OCI-LY7 (cell line): ENCODE measurements at regions not wholly inside any gene's neighbourhood (a gene's known extent, or its start where the extent isn't known, plus 50 kb on each side); places are given as distances from the start of the nearest gene placed in this dataset.

Experiments
- BruUV-seq: library from RNA; stranded (reverse); fragments of 400-500 nt; replicated peaks from 2 replicates; lab custom pipeline; 2021; lab: Mats Ljungman, UMichigan
- CTCF ChIA-PET: fragments of 300-600 bp; sonication (Branson Sonifier 250); formaldehyde crosslinking; loops from one replicate; lab custom pipeline; 2022; ENCODE audit warnings: antibody characterized with exemption; ENCODE audit not compliant: unreplicated experiment; lab: Charles Lee
- POLR2A ChIA-PET: fragments of 300-600 bp; sonication (Branson Sonifier 250); formaldehyde crosslinking; loops from one replicate; lab custom pipeline; 2022; ENCODE audit warnings: antibody characterized with exemption; lab: Charles Lee
- DNase-seq: peaks from one replicate; pipeline ENCODE4 v3.0.0-alpha.2; 2015; ENCODE audit warnings: low spot score
- H2AFZ ChIP-seq: fragments of 200-600 bp; sonication (generic), shearing (Covaris generic); 2 replicates; pipeline ENCODE4 v1.6.1; 2014; ENCODE audit warnings: mild to moderate bottlenecking, antibody characterized with exemption, low read length, moderate library complexity
- H3K27ac ChIP-seq: fragments of 200-600 bp; sonication (generic); 2 replicates; pipeline ENCODE4 v1.5.1; 2014; ENCODE audit warnings: mixed run types, low read depth, mild to moderate bottlenecking, moderate library complexity, low read length, inconsistent platforms; ENCODE audit not compliant: poor library complexity, severe bottlenecking
- H3K36me3 ChIP-seq: fragments of 200-600 bp; sonication (generic); 2 replicates; pipeline ENCODE4 v1.6.1; 2014; ENCODE audit warnings: mild to moderate bottlenecking, antibody characterized with exemption, low read length, moderate library complexity, mixed read lengths; ENCODE audit not compliant: insufficient read depth
- H3K4me1 ChIP-seq: fragments of 200-600 bp; sonication (generic); 2 replicates; pipeline ENCODE4 v1.5.1; 2014; ENCODE audit warnings: mild to moderate bottlenecking, low read length; ENCODE audit not compliant: insufficient read depth, poor library complexity, severe bottlenecking
- H3K4me2 ChIP-seq: fragments of 200-600 bp; sonication (generic); 2 replicates; pipeline ENCODE4 v1.6.1; 2014; ENCODE audit warnings: mild to moderate bottlenecking, low read length
- H3K4me3 ChIP-seq: fragments of 200-600 bp; sonication (generic); 2 replicates; pipeline ENCODE4 v1.5.1; 2014; ENCODE audit warnings: mild to moderate bottlenecking, low read depth, low read length; ENCODE audit not compliant: poor library complexity, severe bottlenecking
- H3K79me2 ChIP-seq: fragments of 200-600 bp; sonication (generic); 2 replicates; pipeline ENCODE4 v1.6.1; 2016; ENCODE audit warnings: low read depth, mild to moderate bottlenecking, low read length, moderate library complexity, mixed read lengths; ENCODE audit not compliant: insufficient read depth
- H3K9me2 ChIP-seq: fragments of 200-600 bp; sonication (generic); 2 replicates; pipeline ENCODE4 v1.6.1; 2016; ENCODE audit warnings: mild to moderate bottlenecking, low read length, mixed read lengths; ENCODE audit not compliant: insufficient read depth
- H3K9me3 ChIP-seq: fragments of 200-600 bp; sonication (generic); 2 replicates; pipeline ENCODE4 v1.6.1; 2014; ENCODE audit warnings: mild to moderate bottlenecking, mixed run types, low read length, mixed read lengths
- H4K20me1 ChIP-seq: fragments of 200-600 bp; sonication (generic); 2 replicates; pipeline ENCODE4 v1.6.1; 2014; ENCODE audit warnings: mild to moderate bottlenecking, antibody characterized with exemption, low read length, moderate library complexity, mixed read lengths; ENCODE audit not compliant: insufficient read depth
- EZH2phosphoT487 ChIP-seq: fragments of 200-600 bp; sonication (generic); IDR thresholded peaks from 2 replicates; pipeline ENCODE4 v1.6.1; 2018; ENCODE audit warnings: low read depth, borderline replicate concordance, mild to moderate bottlenecking, mixed run types, antibody characterized with exemption, low read length, moderate library complexity, mixed read lengths
- intact Hi-C: fragments of 100-400 bp; cut with micrococcal nuclease; formaldehyde crosslinking; loops from one replicate; pipeline ENCODE4 v1.10.0; 2022; ENCODE audit not compliant: unreplicated experiment
- TF ChIP-seq, protein P1 (sequence below): fragments of 200-600 bp; sonication (generic); conservative IDR thresholded peaks from 2 replicates; pipeline ENCODE4 v1.5.1; 2014; ENCODE audit warnings: mild to moderate bottlenecking, antibody characterized with exemption, low read length, moderate library complexity, mixed read lengths

DNA sequence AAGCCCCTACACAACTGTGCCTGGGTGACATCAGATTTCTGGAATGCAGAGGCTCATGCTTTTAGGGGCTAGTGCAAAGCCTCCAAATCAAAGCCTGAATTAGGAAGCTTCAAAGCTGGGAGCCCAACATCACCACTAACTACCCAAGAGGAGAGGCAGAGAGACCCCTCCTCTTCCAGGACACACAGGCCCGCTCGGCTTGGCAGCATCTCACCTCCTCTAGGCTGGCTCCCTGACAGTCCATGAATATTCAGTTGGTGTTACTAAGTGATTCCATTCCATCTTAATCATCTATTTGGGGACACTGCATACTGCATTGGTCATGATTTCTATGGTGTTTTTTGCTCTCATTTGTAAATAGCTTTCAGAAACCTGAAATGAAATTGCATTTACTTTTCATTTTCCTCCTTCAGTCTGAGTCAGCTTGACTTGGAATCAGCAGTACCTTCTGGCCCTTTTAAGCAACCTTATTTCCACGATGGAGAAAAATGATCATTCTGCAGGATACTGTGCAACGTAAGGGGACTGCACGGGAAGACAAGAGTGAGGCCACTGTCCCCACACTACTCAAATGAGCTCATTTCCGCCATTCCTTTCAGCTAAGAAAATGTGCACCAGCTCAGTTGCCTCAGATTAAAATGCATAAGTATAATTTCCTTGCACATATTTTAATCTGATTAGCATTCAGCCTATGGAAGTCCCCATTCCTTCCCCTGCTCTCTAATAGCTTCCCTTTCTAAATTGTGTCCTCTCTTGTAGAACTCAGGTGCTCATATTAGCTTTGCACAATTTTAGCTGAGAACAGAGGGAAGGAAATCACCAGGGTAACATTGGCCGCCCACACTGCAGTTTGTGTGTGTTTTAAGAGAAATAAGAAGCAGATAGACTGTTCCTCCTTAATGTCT, 219.9 kb downstream of the RFC3 start:
- H3K79me2 ChIP-seq: no peaks in the 10 kb centered on the region
- peak overlapping the region; percentile 64 for H3K4me2 ChIP-seq
- no TSS peak for BruUV-seq
- TF ChIP-seq EZH2phosphoT487: no peak
- TF ChIP-seq, protein P1, sequence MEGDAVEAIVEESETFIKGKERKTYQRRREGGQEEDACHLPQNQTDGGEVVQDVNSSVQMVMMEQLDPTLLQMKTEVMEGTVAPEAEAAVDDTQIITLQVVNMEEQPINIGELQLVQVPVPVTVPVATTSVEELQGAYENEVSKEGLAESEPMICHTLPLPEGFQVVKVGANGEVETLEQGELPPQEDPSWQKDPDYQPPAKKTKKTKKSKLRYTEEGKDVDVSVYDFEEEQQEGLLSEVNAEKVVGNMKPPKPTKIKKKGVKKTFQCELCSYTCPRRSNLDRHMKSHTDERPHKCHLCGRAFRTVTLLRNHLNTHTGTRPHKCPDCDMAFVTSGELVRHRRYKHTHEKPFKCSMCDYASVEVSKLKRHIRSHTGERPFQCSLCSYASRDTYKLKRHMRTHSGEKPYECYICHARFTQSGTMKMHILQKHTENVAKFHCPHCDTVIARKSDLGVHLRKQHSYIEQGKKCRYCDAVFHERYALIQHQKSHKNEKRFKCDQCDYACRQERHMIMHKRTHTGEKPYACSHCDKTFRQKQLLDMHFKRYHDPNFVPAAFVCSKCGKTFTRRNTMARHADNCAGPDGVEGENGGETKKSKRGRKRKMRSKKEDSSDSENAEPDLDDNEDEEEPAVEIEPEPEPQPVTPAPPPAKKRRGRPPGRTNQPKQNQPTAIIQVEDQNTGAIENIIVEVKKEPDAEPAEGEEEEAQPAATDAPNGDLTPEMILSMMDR: no peak
- H3K9me3 ChIP-seq: no peaks in the 10 kb centered on the region
- H4K20me1 ChIP-seq: no peaks in the 10 kb centered on the region
- no peaks in the 10 kb centered on the region; the same call in 1 of the 2 replicates for H3K36me3 ChIP-seq
- ChIA-PET POLR2A (interaction anchor here (0.5 to 2.9 kb wide), 18 partner anchors 9 to 1113 kb away, joined by 3 to 10 read pairs (median 4); no protein-coding TSS in a partner anchor), CTCF (interaction anchor here (0.6 to 0.8 kb wide), 2 partner anchors 8 to 220 kb away, joined by 3 read pairs; partner anchors contain the start of gene RFC3)
- H3K4me3 ChIP-seq: peak overlapping the region; percentile 30
- peak overlapping the region; percentile 96 for H2AFZ ChIP-seq
- no peaks in the 10 kb centered on the region for H3K9me2 ChIP-seq
- intact Hi-C loops: loop anchor here (5.0 kb wide), 1 partner anchor 46 kb away; no protein-coding TSS in a partner anchor
- peak; percentile 47 for DNase-seq
- peaks cover 28% of the 10 kb centered on the region for H3K4me1 ChIP-seq
- H3K27ac ChIP-seq: peak overlapping the region; percentile 56

DNA sequence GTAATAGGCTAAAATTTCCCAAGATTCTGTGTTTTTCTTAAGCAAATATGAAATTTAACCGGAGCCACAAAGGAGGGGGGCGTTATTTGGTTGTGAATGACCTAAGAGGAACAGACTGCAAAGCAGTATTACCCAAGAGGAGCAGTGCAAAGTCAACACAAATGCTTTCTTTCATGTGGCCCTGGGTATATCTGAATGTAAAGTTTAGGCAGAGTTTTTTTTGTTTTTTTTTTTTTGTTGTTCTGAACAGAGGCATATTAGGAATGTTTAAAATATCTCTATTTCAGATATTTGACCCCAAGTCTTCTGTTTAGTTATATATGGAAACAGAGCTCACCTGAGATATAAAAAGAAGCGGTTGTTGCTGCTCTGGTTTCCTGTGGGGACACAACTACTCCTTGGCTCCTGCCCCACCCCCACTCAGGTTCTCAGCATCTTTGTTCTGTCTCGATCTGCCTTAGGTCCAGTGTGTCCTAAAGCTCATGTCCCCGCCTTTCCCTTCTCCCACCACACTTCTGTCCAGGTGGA, 220.7 kb downstream of the RFC3 start:
- H3K4me3 ChIP-seq: peak overlapping the region; percentile 30
- intact Hi-C loops: loop anchor here (5.0 kb wide), 1 partner anchor 46 kb away; no protein-coding TSS in a partner anchor
- no TSS peak for BruUV-seq
- CTCF ChIA-PET: interaction anchor here (0.6 to 0.8 kb wide), 2 partner anchors 9 to 220 kb away, joined by 3 read pairs; partner anchors contain the start of gene RFC3
- peak overlapping the region; percentile 56 for H3K27ac ChIP-seq
- DNase-seq: peak; percentile 62
- peaks cover 28% of the 10 kb centered on the region for H3K4me1 ChIP-seq
- no peaks in the 10 kb centered on the region; the same call in 1 of the 2 replicates for H3K36me3 ChIP-seq
- H3K9me2 ChIP-seq: no peaks in the 10 kb centered on the region
- POLR2A ChIA-PET: interaction anchor here (0.5 to 2.9 kb wide), 21 partner anchors 10 to 1097 kb away, joined by 3 to 10 read pairs (median 4); no protein-coding TSS in a partner anchor
- no peaks in the 10 kb centered on the region for H3K9me3 ChIP-seq
- H2AFZ ChIP-seq: peak overlapping the region; percentile 96
- peak overlapping the region; percentile 64 for H3K4me2 ChIP-seq
- no peaks in the 10 kb centered on the region for H4K20me1 ChIP-seq
- H3K79me2 ChIP-seq: no peaks in the 10 kb centered on the region
- TF ChIP-seq, protein P1: no peak
- no peak for TF ChIP-seq EZH2phosphoT487
